Chondrocyte (in vitro differentiated cells): ENCODE measurements at regions not wholly inside any gene's neighbourhood (a gene's known extent, or its start where the extent isn't known, plus 50 kb on each side); places are given as distances from the start of the nearest gene placed in this dataset.
"Not testable (repeated sequence)": the region's sequence is repeated elsewhere in the genome, so short reads cannot be mapped to it uniquely, and the experiment has no call there.

Experiments
- DNase-seq: peaks from one replicate; pipeline ENCODE4 v3.0.0; 2021; ENCODE audit warnings: mixed read lengths, low spot score
- H3K27ac Mint-ChIP-seq: one replicate; pipeline ENCODE4 v1.8.0; 2021; ENCODE audit warnings: mild to moderate bottlenecking, moderate library complexity, mixed read lengths; ENCODE audit not compliant: unreplicated experiment
- H3K27me3 Mint-ChIP-seq: 2 replicates; pipeline ENCODE4 v1.8.0; 2021; ENCODE audit warnings: low read depth, mixed read lengths
- H3K36me3 Mint-ChIP-seq: 2 replicates; pipeline ENCODE4 v1.8.0; 2021; ENCODE audit warnings: low read depth, mixed read lengths
- H3K4me1 Mint-ChIP-seq: 2 replicates; pipeline ENCODE4 v1.8.0; 2021; ENCODE audit warnings: low read depth, mild to moderate bottlenecking, mixed read lengths
- H3K4me3 Mint-ChIP-seq: one replicate; pipeline ENCODE4 v1.8.0; 2021; ENCODE audit warnings: mild to moderate bottlenecking, moderate library complexity, mixed read lengths; ENCODE audit not compliant: unreplicated experiment
- H3K9me3 Mint-ChIP-seq: 2 replicates; pipeline ENCODE4 v1.8.0; 2021; ENCODE audit warnings: low read depth, mixed read lengths
- CTCF ChIP-seq: fragments of 200-600 bp; sonication (generic); IDR thresholded peaks from 2 replicates; pipeline ENCODE4 v1.5.0; 2021; ENCODE audit warnings: antibody characterized with exemption, mild to moderate bottlenecking, moderate library complexity

GRCh38 chr20:47907951-47908350, 122.7 kb upstream of the SULF2 start:
- not testable (repeated sequence) for H3K4me3 Mint-ChIP-seq, H3K36me3 Mint-ChIP-seq, H3K4me1 Mint-ChIP-seq, H3K9me3 Mint-ChIP-seq, DNase-seq, H3K27ac Mint-ChIP-seq
- H3K27me3 Mint-ChIP-seq, result peaks cover 38% of the 10 kb centered on the region

GRCh38 chr20:47907031-47907675, 121.9 kb upstream of the SULF2 start:
- TF ChIP-seq CTCF, result no peak
- Mint-ChIP-seq H3K4me3 (no peak overlapping the region), H3K36me3 (no peaks in the 10 kb centered on the region), H3K27me3 (peaks cover 35% of the 10 kb centered on the region), H3K4me1 (peaks cover 5% of the 10 kb centered on the region), H3K9me3 (no peaks in the 10 kb centered on the region), H3K27ac (no peak overlapping the region)
- no peak for DNase-seq

GRCh38 chr20:47906348-47906660, 121.0 kb upstream of the SULF2 start:
- DNase-seq, result no peak
- no peak overlapping the region for H3K27ac Mint-ChIP-seq
- no peaks in the 10 kb centered on the region for H3K36me3 Mint-ChIP-seq
- H3K9me3 Mint-ChIP-seq, result no peaks in the 10 kb centered on the region
- peaks cover 30% of the 10 kb centered on the region for H3K27me3 Mint-ChIP-seq
- no peak overlapping the region for H3K4me3 Mint-ChIP-seq
- TF ChIP-seq CTCF, result no peak
- H3K4me1 Mint-ChIP-seq, result peaks cover 5% of the 10 kb centered on the region

GRCh38 chr20:47905628-47906347, 120.5 kb upstream of the SULF2 start:
- Mint-ChIP-seq H3K36me3 (no peaks in the 10 kb centered on the region), H3K9me3 (no peaks in the 10 kb centered on the region), H3K27ac (no peak overlapping the region), H3K27me3 (peaks cover 30% of the 10 kb centered on the region), H3K4me1 (peaks cover 5% of the 10 kb centered on the region), H3K4me3 (no peak overlapping the region)
- DNase-seq, result no peak
- no peak for TF ChIP-seq CTCF

- H3K27ac Mint-ChIP-seq, H3K4me3 Mint-ChIP-seq, DNase-seq, H3K9me3 Mint-ChIP-seq, H3K36me3 Mint-ChIP-seq, H3K4me1 Mint-ChIP-seq: not testable (repeated sequence)
- peaks cover 22% of the 10 kb centered on the region for H3K27me3 Mint-ChIP-seq
Observed at GRCh38 chr20:47903009-47903408, 117.7 kb upstream of the SULF2 start.

GRCh38 chr20:47899313-47899712, 114.0 kb upstream of the SULF2 start:
- H3K9me3 Mint-ChIP-seq, result not testable (repeated sequence)

GRCh38 chr20:47897461-47897860, 112.2 kb upstream of the SULF2 start:
- Mint-ChIP-seq H3K4me1 (no peaks in the 10 kb centered on the region), H3K9me3 (no peaks in the 10 kb centered on the region), H3K4me3 (no peak overlapping the region), H3K27ac (no peak overlapping the region), H3K36me3 (peaks cover 2% of the 10 kb centered on the region), H3K27me3 (peaks cover 9% of the 10 kb centered on the region)
- no peak for TF ChIP-seq CTCF
- DNase-seq, result no peak

More at GRCh38 chr20:47899313-47899712, 114.0 kb upstream of the SULF2 start:
- H3K27ac Mint-ChIP-seq, H3K36me3 Mint-ChIP-seq, H3K4me3 Mint-ChIP-seq, DNase-seq, H3K4me1 Mint-ChIP-seq, H3K27me3 Mint-ChIP-seq: not testable (repeated sequence)

- not testable (repeated sequence) for H3K27me3 Mint-ChIP-seq, H3K36me3 Mint-ChIP-seq, DNase-seq, H3K27ac Mint-ChIP-seq, H3K4me1 Mint-ChIP-seq, H3K4me3 Mint-ChIP-seq, H3K9me3 Mint-ChIP-seq
Observed at GRCh38 chr20:47892681-47893080, 107.4 kb upstream of the SULF2 start.

- not testable (repeated sequence) for H3K9me3 Mint-ChIP-seq, H3K4me1 Mint-ChIP-seq, H3K27me3 Mint-ChIP-seq, H3K4me3 Mint-ChIP-seq, H3K27ac Mint-ChIP-seq, H3K36me3 Mint-ChIP-seq, DNase-seq
Observed at GRCh38 chr20:47890708-47891107, 105.4 kb upstream of the SULF2 start.
